Left lobe of liver (tissue), 2 donors: ENCODE measurements at regions not wholly inside any gene's neighbourhood (a gene's known extent, or its start where the extent isn't known, plus 50 kb on each side); places are given as distances from the start of the nearest gene placed in this dataset.

ENCODE experiments used
- ATAC-seq: fragments of 200-7000 bp; cut with Tn5 transposase; one replicate; pipeline ENCODE4 v1.9.1; 2020; ENCODE audit warnings: mild to moderate bottlenecking, moderate library complexity
- DNase-seq: peaks from one replicate; pipeline ENCODE4 v3.0.0-alpha.2; 2020; ENCODE audit warnings: low spot score
- donor health status: DM: no; HTN: no; CAD: no; lungs with moderate emphysema.
- donor health status: DM: no; HTN: yes; CAD: no.

GRCh38 chr1:198472997-198473396 is 67.5 kb downstream of the ATP6V1G3 start:
- ATAC-seq: no peak

GRCh38 chr1:198472119-198472518 is 68.4 kb downstream of the ATP6V1G3 start:
- ATAC-seq (peak; percentile 22), DNase-seq (no peak)

More at GRCh38 chr1:198472997-198473396, 67.5 kb downstream of the ATP6V1G3 start:
- no peak for DNase-seq

GRCh38 chr1:198467907-198468306 is 72.6 kb downstream of the ATP6V1G3 start:
- no peak for ATAC-seq
- DNase-seq: no peak

- no peak for ATAC-seq
- DNase-seq: no peak
Measured at GRCh38 chr1:198467342-198467741, 73.1 kb downstream of the ATP6V1G3 start.

- DNase-seq (no peak), ATAC-seq (peak; percentile 80)
Measured at GRCh38 chr1:198465201-198466144, 75.0 kb downstream of the ATP6V1G3 start.

- DNase-seq (no peak), ATAC-seq (no peak)
Measured at GRCh38 chr1:198463709-198464108, 76.8 kb downstream of the ATP6V1G3 start.

- DNase-seq: no peak
- no peak for ATAC-seq
Measured at GRCh38 chr1:198462365-198463019, 78.0 kb downstream of the ATP6V1G3 start.

- DNase-seq (no peak), ATAC-seq (no peak)
Measured at GRCh38 chr1:198455966-198456365, 84.5 kb downstream of the ATP6V1G3 start.

GRCh38 chr1:198449727-198450433 is 90.6 kb downstream of the ATP6V1G3 start:
- no peak for DNase-seq
- ATAC-seq: no peak

GRCh38 chr1:198449261-198449660 is 91.2 kb downstream of the ATP6V1G3 start:
- ATAC-seq (no peak), DNase-seq (no peak)

- DNase-seq: no peak
- ATAC-seq: no peak
Measured at GRCh38 chr1:198447468-198447867, 93.0 kb downstream of the ATP6V1G3 start.

GRCh38 chr1:198445872-198446271 is 94.6 kb downstream of the ATP6V1G3 start:
- ATAC-seq: no peak
- no peak for DNase-seq

- DNase-seq: no peak
Measured at GRCh38 chr1:198444792-198445191, 95.7 kb downstream of the ATP6V1G3 start.

GRCh38 chr1:198443365-198444233 is 96.9 kb downstream of the ATP6V1G3 start:
- ATAC-seq (no peak), DNase-seq (no peak)

More at GRCh38 chr1:198444792-198445191, 95.7 kb downstream of the ATP6V1G3 start:
- ATAC-seq: no peak

- no peak for ATAC-seq
- no peak for DNase-seq
Measured at GRCh38 chr1:198440842-198441241, 99.6 kb downstream of the ATP6V1G3 start.

GRCh38 chr1:198437332-198437731 is 103.1 kb downstream of the ATP6V1G3 start:
- no peak for DNase-seq
- ATAC-seq: no peak

- DNase-seq (no peak), ATAC-seq (no peak)
Measured at GRCh38 chr1:198436276-198436675, 104.2 kb downstream of the ATP6V1G3 start.

GRCh38 chr1:198435056-198435455 is 105.4 kb downstream of the ATP6V1G3 start:
- DNase-seq (no peak), ATAC-seq (no peak)

- DNase-seq (no peak), ATAC-seq (no peak)
Measured at GRCh38 chr1:198424441-198424840, 116.0 kb downstream of the ATP6V1G3 start.

- ATAC-seq (no peak), DNase-seq (no peak)
Measured at GRCh38 chr1:198423673-198424072, 116.8 kb downstream of the ATP6V1G3 start.
